Testis (tissue), 2 donors: ENCODE measurements at regions not wholly inside any gene's neighbourhood (a gene's known extent, or its start where the extent isn't known, plus 50 kb on each side); places are given as distances from the start of the nearest gene placed in this dataset.

Experiments used
- CTCF ChIP-seq, 3 experiments: fragments of 450-650 bp in 2 of 3; fragments of 200-600 bp in 1 of 3; sonication (generic) in 1 of 3; IDR thresholded peaks; one replicate each; pipeline ENCODE4 v1.5.1; 2016 to 2019; ENCODE audit warnings: antibody characterized with exemption in 3 of 3, mild to moderate bottlenecking in 2 of 3, moderate library complexity in 1 of 3
- POLR2A ChIP-seq: fragments of 450-650 bp; IDR thresholded peaks from one replicate; pipeline ENCODE4 v1.6.1; 2017; ENCODE audit warnings: antibody characterized with exemption, mild to moderate bottlenecking, moderate library complexity

GRCh38 chr3:139769796-139770195, 92.0 kb upstream of the NMNAT3 start:
- TF ChIP-seq CTCF (IDR thresholded peaks at IDR 0.05) (no peak), POLR2A (no peak)
